ENCODE measurements at regions not wholly inside any gene's neighbourhood (a gene's known extent, or its start where the extent isn't known, plus 50 kb on each side); places are given as distances from the start of the nearest gene placed in this dataset.

DNA sequence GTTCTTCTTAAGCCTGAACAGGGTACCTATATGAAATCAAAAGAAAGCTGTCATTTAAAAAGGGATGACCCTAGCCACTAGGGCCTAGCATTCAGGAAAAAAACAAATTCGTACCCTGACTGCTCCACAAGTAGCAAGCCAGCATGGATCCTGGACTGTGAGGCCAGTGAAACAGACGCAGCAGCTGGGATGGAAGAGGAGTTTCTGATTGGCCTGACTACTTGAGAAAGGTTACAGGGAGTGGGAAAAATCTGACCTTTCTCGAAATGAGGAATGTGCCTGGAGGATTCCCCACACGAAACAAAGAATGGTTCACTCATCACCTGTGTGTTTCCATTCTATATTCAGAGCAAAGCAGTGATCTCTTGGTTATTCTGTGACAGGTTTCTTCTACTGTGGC, 87.6 kb upstream of the JADE1 start:
- DNase-seq (ENCODE audit: low spot score), result no peak
- no peak overlapping the region for H2AFZ ChIP-seq (ENCODE audit: low read length)
- no peak overlapping the region for H3K27ac ChIP-seq (ENCODE audit: extremely low read length, insufficient read depth, low read length)
- TF ChIP-seq CAMTA2 (CRISPR knock-in tag; IDR thresholded peaks at IDR 0.05; ENCODE audit: borderline replicate concordance) (no peak), ZNF331 (CRISPR knock-in tag; IDR thresholded peaks at IDR 0.05) (no peak), ZNF441 (CRISPR knock-in tag; IDR thresholded peaks at IDR 0.05; ENCODE audit: borderline replicate concordance) (no peak), RAD51 (IDR thresholded peaks at IDR 0.05; ENCODE audit: borderline replicate concordance) (no peak), ZNF260 (CRISPR knock-in tag; IDR thresholded peaks at IDR 0.05; ENCODE audit: borderline replicate concordance, low read depth) (no peak), SMARCC2 (IDR thresholded peaks at IDR 0.05) (no peak), MTA1 (CRISPR knock-in tag; IDR thresholded peaks at IDR 0.05; ENCODE audit: borderline replicate concordance) (no peak)
- TF ChIP-seq, protein P1, sequence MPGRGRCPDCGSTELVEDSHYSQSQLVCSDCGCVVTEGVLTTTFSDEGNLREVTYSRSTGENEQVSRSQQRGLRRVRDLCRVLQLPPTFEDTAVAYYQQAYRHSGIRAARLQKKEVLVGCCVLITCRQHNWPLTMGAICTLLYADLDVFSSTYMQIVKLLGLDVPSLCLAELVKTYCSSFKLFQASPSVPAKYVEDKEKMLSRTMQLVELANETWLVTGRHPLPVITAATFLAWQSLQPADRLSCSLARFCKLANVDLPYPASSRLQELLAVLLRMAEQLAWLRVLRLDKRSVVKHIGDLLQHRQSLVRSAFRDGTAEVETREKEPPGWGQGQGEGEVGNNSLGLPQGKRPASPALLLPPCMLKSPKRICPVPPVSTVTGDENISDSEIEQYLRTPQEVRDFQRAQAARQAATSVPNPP (CRISPR knock-in tag; IDR thresholded peaks at IDR 0.05), result no peak
- in situ Hi-C loops (cut with HindIII; ENCODE audit: extremely low pct_ligation_motif_present, low pct_unique_long_range_greater_than_20kb), result no loop called here
- no peaks in the 10 kb centered on the region for H3K36me3 ChIP-seq (replicated peaks in 1 of 2; ENCODE audit: control insufficient read depth in 1 of 2, insufficient read depth in 2 of 2, low read length in 2 of 2)
- no peak for ATAC-seq
- POLR2A ChIA-PET, result no interaction called here
- no TSS peak for BruUV-seq (replicated peaks)
- no peak overlapping the region for H3K9ac ChIP-seq (ENCODE audit: insufficient read depth, low read depth, low read length)
- H4K20me1 ChIP-seq (ENCODE audit: insufficient read depth, low read length), result no peaks in the 10 kb centered on the region
- WGBS (ENCODE audit: low lambda C conversion rate), result 11% methylated on average over 4 of the region's 4 CpGs
- FAIRE-seq, result no peak
- H3K4me1 ChIP-seq (ENCODE audit: insufficient read depth, low read length), result peaks cover 16% of the 10 kb centered on the region
- no peaks in the 10 kb centered on the region for H3K27me3 ChIP-seq (ENCODE audit: control insufficient read depth in 1 of 2, insufficient read depth in 2 of 2, low read length in 2 of 2)
- no peak overlapping the region for H3K4me2 ChIP-seq (ENCODE audit: low read depth, low read length)
- no peak overlapping the region for H3K4me3 ChIP-seq (replicated peaks in 1 of 3; ENCODE audit: insufficient read depth in 1 of 3, low read depth in 2 of 3, low read length in 3 of 3)
- H3K9me3 ChIP-seq (ENCODE audit: low read length), result no peaks in the 10 kb centered on the region
- no peaks in the 10 kb centered on the region for H3K79me2 ChIP-seq (ENCODE audit: insufficient read depth, low read length)
- intact Hi-C loops (cut with micrococcal nuclease; ENCODE audit: unreplicated experiment), result no loop called here
- CTCF ChIA-PET (ENCODE audit: low intra/inter-chr PET ratio, low total read pairs), result no interaction called here

DNA sequence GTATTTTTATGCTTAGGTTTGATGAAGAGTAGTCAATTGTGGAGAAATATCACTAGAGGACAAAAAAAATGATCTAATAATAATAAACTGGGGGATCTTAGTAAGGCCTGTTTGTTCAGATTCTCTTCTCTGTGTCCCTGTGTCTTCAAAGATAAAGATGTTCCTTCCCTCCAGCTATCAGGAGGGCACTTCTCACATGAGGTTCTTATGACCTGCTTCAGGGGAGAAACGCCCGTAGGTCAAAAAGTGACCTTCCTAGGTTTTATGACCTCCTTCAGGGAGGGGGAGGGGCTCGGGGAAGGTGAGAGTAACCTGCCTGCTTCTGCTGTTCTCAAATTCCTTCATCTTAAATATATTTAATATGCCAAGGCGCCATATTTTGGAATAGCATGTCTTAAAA, 89.2 kb upstream of the JADE1 start:
- no TSS peak for BruUV-seq (replicated peaks)
- no peak overlapping the region for H3K27ac ChIP-seq (ENCODE audit: extremely low read length, insufficient read depth, low read length)
- DNase-seq (ENCODE audit: low spot score) (no peak), ATAC-seq (no peak), FAIRE-seq (no peak)
- ChIA-PET CTCF (ENCODE audit: low intra/inter-chr PET ratio, low total read pairs) (no interaction called here), POLR2A (no interaction called here)
- H3K9me3 ChIP-seq (ENCODE audit: low read length), result no peaks in the 10 kb centered on the region
- no peaks in the 10 kb centered on the region for H4K20me1 ChIP-seq (ENCODE audit: insufficient read depth, low read length)
- peaks cover 6% of the 10 kb centered on the region for H3K4me1 ChIP-seq (ENCODE audit: insufficient read depth, low read length)
- in situ Hi-C loops (cut with HindIII; ENCODE audit: extremely low pct_ligation_motif_present, low pct_unique_long_range_greater_than_20kb), result no loop called here
- no peaks in the 10 kb centered on the region for H3K27me3 ChIP-seq (ENCODE audit: control insufficient read depth in 1 of 2, insufficient read depth in 2 of 2, low read length in 2 of 2)
- H3K36me3 ChIP-seq (replicated peaks in 1 of 2; ENCODE audit: control insufficient read depth in 1 of 2, insufficient read depth in 2 of 2, low read length in 2 of 2), result no peaks in the 10 kb centered on the region
- H2AFZ ChIP-seq (ENCODE audit: low read length), result no peak overlapping the region
- 31% methylated on average over 4 of the region's 4 CpGs for WGBS (ENCODE audit: low lambda C conversion rate)
- no peak overlapping the region for H3K9ac ChIP-seq (ENCODE audit: insufficient read depth, low read depth, low read length)
- no peak for TF ChIP-seq SMAD1 (CRISPR knock-in tag; IDR thresholded peaks at IDR 0.05; ENCODE audit: borderline replicate concordance, low read depth)
- no peak for TF ChIP-seq TGIF2 (CRISPR knock-in tag; IDR thresholded peaks at IDR 0.05)
- no peaks in the 10 kb centered on the region for H3K79me2 ChIP-seq (ENCODE audit: insufficient read depth, low read length)
- no peak overlapping the region for H3K4me2 ChIP-seq (ENCODE audit: low read depth, low read length)
- H3K4me3 ChIP-seq (replicated peaks in 1 of 3; ENCODE audit: insufficient read depth in 1 of 3, low read depth in 2 of 3, low read length in 3 of 3), result no peak overlapping the region
- intact Hi-C loops (cut with micrococcal nuclease; ENCODE audit: unreplicated experiment), result no loop called here

Measured in HepG2 (cell line).